B cell (primary cell): ENCODE measurements at regions not wholly inside any gene's neighbourhood (a gene's known extent, or its start where the extent isn't known, plus 50 kb on each side); places are given as distances from the start of the nearest gene placed in this dataset.

ENCODE experiments used
- EZH2 ChIP-seq: IDR thresholded peaks from 2 replicates; pipeline ENCODE4 v1.6.1; 2012; ENCODE audit warnings: borderline replicate concordance, low read depth, mild to moderate bottlenecking, moderate library complexity, low read length; ENCODE audit not compliant: insufficient read depth, poor library complexity, severe bottlenecking
- TF ChIP-seq, protein P1 (sequence below): fragments of 200-600 bp; IDR thresholded peaks from one replicate; pipeline ENCODE4 v1.8.0; 2022; ENCODE audit warnings: antibody characterized with exemption, mild to moderate bottlenecking

DNA sequence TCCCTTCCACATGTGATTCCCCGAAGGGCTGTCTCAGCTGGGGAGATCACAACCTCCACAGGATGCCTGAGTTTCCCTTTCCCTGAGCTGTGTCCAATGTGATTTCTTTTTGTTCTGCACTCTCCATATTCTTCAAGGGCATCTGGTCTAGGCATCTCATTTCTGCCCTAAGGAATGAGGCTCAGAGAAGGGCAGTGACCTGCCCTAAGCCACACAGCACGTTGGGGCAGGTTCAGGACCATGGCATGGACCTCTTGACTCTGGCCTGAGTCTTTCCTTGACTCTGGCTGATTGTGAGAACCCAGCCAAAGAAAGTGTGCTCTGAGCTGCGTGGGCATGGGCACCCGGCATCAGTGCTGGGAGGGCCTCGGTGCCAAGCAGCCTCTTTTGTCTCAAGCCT is 590.3 kb downstream of the PTPRU start:
- TF ChIP-seq, protein P1, sequence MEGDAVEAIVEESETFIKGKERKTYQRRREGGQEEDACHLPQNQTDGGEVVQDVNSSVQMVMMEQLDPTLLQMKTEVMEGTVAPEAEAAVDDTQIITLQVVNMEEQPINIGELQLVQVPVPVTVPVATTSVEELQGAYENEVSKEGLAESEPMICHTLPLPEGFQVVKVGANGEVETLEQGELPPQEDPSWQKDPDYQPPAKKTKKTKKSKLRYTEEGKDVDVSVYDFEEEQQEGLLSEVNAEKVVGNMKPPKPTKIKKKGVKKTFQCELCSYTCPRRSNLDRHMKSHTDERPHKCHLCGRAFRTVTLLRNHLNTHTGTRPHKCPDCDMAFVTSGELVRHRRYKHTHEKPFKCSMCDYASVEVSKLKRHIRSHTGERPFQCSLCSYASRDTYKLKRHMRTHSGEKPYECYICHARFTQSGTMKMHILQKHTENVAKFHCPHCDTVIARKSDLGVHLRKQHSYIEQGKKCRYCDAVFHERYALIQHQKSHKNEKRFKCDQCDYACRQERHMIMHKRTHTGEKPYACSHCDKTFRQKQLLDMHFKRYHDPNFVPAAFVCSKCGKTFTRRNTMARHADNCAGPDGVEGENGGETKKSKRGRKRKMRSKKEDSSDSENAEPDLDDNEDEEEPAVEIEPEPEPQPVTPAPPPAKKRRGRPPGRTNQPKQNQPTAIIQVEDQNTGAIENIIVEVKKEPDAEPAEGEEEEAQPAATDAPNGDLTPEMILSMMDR, result no peak
- no peak for TF ChIP-seq EZH2
